Tibial artery (tissue), 4 donors: ENCODE measurements at regions not wholly inside any gene's neighbourhood (a gene's known extent, or its start where the extent isn't known, plus 50 kb on each side); places are given as distances from the start of the nearest gene placed in this dataset.

Source experiments
- DNase-seq, 2 donors: peaks; one replicate each; pipeline ENCODE4 v3.0.0-alpha.2; 2019
- H3K27ac ChIP-seq, 2 donors: fragments of 200-600 bp; sonication (generic) in 1 of 2; 1 replicate in 1 of 2; 2 replicates in 1 of 2; pipeline ENCODE4 v1.5.1; 2018 to 2019; ENCODE audit warnings: mild to moderate bottlenecking in 1 of 2
- H3K27me3 ChIP-seq, 2 donors: fragments of 200-600 bp; sonication (generic) in 1 of 2; one replicate each; pipeline versions ENCODE4 v1.5.1 to v1.6.0; 2016 to 2019
- H3K36me3 ChIP-seq, 3 donors: fragments of 200-600 bp; sonication (generic) in 2 of 3; one replicate each; pipeline ENCODE4 v1.5.1; 2016 to 2019; ENCODE audit warnings: mild to moderate bottlenecking in 2 of 3
- H3K4me1 ChIP-seq, 4 donors: fragments of 200-600 bp; sonication (generic) in 2 of 4; 1 replicate in 3 of 4; 2 replicates in 1 of 4; pipeline ENCODE4 v1.5.1; 2016 to 2019
- H3K4me3 ChIP-seq, 2 donors: fragments of 200-600 bp; sonication (generic) in 1 of 2; 1 replicate in 1 of 2; 2 replicates in 1 of 2; pipeline ENCODE4 v1.5.1; 2018 to 2019; ENCODE audit warnings: mild to moderate bottlenecking in 2 of 2
- H3K9me3 ChIP-seq, 3 donors: fragments of 200-600 bp; sonication (generic) in 1 of 3; one replicate each; pipeline ENCODE4 v1.5.1; 2016 to 2019
- intact Hi-C: fragments of 100-400 bp; cut with DNase I; formaldehyde crosslinking; loops from one replicate; pipeline ENCODE4 v1.15.0; 2023; ENCODE audit warnings: low total_unique reads
- TF ChIP-seq, protein P1 (sequence below), 2 experiments: fragments of 200-600 bp in 1 of 2; fragments of 450-650 bp in 1 of 2; IDR thresholded peaks; one replicate each; pipeline ENCODE4 v1.5.1; 2017 to 2019; ENCODE audit warnings: antibody characterized with exemption in 2 of 2, mild to moderate bottlenecking in 1 of 2, moderate library complexity in 1 of 2

DNA sequence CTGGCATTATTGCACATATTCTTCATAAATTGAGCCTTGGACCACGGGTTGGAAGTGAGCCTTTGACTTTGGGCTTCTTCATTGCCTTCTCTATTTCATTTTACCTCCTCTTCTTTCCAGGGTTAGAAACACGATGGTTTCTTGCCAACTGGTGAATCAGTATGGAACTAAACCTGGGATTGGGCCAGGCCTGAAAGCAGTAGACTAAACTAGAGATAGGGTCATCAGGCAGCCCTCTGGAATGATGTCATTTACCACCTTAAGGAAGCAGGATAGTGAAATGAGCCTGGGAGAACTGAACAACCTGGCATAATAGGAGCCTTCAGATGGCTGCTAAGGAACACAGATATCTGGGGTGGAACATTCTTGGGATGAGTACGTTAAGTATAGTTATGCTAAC, 67.5 kb upstream of the ATP8A1 start:
- Histone ChIP-seq H3K27ac (no peak overlapping the region), H3K4me3 (no peak overlapping the region), H3K4me1 (no peaks in the 10 kb centered on the region), H3K36me3 (no peaks in the 10 kb centered on the region), H3K9me3 (no peaks in the 10 kb centered on the region), H3K27me3 (no peaks in the 10 kb centered on the region)
- intact Hi-C loops, result no loop called here
- TF ChIP-seq, protein P1, sequence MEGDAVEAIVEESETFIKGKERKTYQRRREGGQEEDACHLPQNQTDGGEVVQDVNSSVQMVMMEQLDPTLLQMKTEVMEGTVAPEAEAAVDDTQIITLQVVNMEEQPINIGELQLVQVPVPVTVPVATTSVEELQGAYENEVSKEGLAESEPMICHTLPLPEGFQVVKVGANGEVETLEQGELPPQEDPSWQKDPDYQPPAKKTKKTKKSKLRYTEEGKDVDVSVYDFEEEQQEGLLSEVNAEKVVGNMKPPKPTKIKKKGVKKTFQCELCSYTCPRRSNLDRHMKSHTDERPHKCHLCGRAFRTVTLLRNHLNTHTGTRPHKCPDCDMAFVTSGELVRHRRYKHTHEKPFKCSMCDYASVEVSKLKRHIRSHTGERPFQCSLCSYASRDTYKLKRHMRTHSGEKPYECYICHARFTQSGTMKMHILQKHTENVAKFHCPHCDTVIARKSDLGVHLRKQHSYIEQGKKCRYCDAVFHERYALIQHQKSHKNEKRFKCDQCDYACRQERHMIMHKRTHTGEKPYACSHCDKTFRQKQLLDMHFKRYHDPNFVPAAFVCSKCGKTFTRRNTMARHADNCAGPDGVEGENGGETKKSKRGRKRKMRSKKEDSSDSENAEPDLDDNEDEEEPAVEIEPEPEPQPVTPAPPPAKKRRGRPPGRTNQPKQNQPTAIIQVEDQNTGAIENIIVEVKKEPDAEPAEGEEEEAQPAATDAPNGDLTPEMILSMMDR (IDR thresholded peaks at IDR 0.05), result no peak
- no peak for DNase-seq

DNA sequence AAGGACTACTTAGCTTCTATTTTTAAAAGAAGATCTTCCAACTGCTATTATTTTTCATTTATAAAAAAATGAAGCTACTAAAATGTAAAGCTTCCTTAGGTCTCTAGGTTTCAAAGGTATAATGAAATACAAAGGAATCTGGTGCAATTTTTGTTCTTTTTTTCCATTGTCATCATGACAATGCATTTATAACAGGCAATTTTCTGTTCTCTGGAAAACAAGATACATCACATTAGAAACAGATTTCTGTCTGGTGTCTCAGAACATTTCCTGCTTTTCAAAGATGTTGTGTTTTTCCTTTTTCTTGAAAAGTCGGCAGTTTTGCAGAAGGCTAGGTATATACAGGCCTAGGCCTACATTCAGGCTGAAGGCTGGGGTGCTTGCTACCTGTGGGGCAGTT, 63.6 kb upstream of the ATP8A1 start:
- Histone ChIP-seq H3K4me1 (no peaks in the 10 kb centered on the region), H3K36me3 (no peaks in the 10 kb centered on the region), H3K27me3 (no peaks in the 10 kb centered on the region), H3K9me3 (no peaks in the 10 kb centered on the region), H3K27ac (no peak overlapping the region), H3K4me3 (no peak overlapping the region)
- intact Hi-C loops, result no loop called here
- no peak for DNase-seq
- TF ChIP-seq, protein P1 (IDR thresholded peaks at IDR 0.05), result no peak

DNA sequence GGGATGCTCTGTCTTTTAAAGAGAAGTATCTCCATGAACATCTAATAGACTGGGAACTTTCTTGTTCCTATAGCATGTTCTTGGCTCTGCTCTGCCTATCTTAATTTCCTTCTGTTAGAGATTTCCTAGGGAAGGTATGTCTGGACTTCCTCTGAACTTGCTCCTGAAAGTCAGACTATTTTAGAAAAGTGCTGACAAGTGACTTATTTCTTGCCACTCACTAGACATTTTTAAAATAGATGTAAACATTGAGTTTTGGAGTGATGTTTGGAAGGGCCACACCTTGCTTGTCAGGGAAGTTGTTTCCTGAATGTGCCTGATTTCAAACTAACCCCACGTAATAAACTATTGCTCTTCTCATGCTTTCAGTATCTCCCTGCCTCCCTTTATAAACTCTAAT, 62.4 kb upstream of the ATP8A1 start:
- no peak for DNase-seq
- no peaks in the 10 kb centered on the region for H3K36me3 ChIP-seq
- H3K27ac ChIP-seq, result no peak overlapping the region
- TF ChIP-seq, protein P1 (IDR thresholded peaks at IDR 0.05), result no peak
- H3K4me1 ChIP-seq, result no peaks in the 10 kb centered on the region
- H3K27me3 ChIP-seq, result no peaks in the 10 kb centered on the region
- intact Hi-C loops, result no loop called here
- H3K9me3 ChIP-seq, result no peaks in the 10 kb centered on the region
- no peak overlapping the region for H3K4me3 ChIP-seq

DNA sequence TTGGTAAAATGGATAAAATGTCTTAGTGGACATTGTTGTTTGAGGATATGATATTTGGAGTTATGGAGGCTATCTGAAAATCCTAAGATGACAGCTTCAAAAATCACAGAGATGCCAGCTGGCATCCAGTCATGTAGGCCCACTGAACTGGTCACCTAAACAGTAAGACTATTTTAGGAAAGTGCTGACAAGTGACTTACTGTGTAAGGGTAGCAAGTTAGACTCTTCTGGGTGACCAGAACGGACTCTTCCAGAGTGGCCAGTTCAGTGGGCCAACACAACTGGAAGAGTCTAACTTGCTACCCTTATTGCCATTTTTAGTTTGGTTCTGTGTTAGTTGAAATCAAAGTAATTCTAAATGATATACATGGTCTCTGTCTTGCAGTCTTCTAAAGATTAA, 61.4 kb upstream of the ATP8A1 start:
- no peak overlapping the region for H3K27ac ChIP-seq
- DNase-seq, result no peak
- H3K4me1 ChIP-seq, result no peaks in the 10 kb centered on the region
- H3K9me3 ChIP-seq, result no peaks in the 10 kb centered on the region
- no peak overlapping the region for H3K4me3 ChIP-seq
- TF ChIP-seq, protein P1 (IDR thresholded peaks at IDR 0.05), result no peak
- no peaks in the 10 kb centered on the region for H3K36me3 ChIP-seq
- H3K27me3 ChIP-seq, result no peaks in the 10 kb centered on the region
- intact Hi-C loops, result no loop called here

DNA sequence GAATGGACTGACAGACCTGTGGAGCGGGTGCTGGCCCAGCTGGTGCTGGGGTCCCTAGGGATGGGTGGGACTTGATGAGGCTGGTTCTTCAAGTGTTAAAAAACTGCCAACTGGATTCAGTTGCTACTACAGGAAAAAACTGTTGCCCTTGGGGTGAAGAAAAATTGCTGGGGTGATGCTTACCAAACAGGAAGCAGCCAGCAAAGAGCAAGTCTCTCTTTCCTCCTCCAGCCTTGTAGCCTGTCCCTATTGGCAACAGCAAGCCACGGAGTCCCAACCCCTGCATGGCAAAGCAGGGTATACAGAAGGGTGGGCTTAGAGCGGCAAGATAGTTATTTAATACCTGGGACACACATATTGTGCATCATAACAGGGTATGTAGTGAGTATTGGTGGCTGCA, 60.1 kb upstream of the ATP8A1 start:
- Histone ChIP-seq H3K4me3 (no peak overlapping the region), H3K9me3 (no peaks in the 10 kb centered on the region), H3K27me3 (no peaks in the 10 kb centered on the region), H3K4me1 (no peaks in the 10 kb centered on the region), H3K36me3 (no peaks in the 10 kb centered on the region), H3K27ac (no peak overlapping the region)
- no peak for DNase-seq
- intact Hi-C loops, result no loop called here
- TF ChIP-seq, protein P1 (IDR thresholded peaks at IDR 0.05), result no peak

DNA sequence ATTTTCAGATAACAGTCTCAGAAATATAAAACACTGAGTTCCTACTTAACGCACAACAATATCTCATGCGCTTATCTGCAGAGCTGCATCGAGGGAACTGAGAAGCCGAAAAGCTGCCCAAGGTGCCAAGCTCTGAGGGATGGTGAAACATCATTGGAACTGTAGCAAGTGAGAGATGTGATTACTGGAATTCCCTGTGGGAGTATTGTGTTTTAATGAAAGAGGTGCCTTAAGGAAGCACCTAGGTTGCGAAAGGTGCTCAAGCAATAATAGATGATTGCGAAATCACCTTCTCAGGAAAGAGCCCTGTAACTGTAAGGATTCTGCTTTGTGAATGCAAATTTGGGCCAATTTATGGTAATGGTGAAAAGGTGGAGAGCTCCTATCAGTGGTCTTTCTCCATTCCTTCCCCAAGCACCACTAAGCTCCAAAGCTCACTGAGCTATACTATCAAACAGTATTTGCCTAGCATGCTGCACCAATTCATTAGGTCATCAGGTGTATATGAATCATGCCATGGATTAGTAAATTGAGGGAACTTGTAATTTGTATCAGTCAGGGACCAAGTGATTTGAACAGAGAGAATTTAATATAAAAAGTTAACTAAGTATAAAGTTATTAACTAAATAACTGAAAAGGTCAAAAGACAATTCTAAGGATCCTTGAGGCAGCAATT, 59.0 kb upstream of the ATP8A1 start:
- Histone ChIP-seq H3K9me3 (no peaks in the 10 kb centered on the region), H3K27me3 (no peaks in the 10 kb centered on the region), H3K4me3 (no peak overlapping the region), H3K36me3 (no peaks in the 10 kb centered on the region), H3K27ac (no peak overlapping the region), H3K4me1 (no peaks in the 10 kb centered on the region)
- TF ChIP-seq, protein P1 (IDR thresholded peaks at IDR 0.05), result no peak
- intact Hi-C loops, result no loop called here
- no peak for DNase-seq
